SU-DHL-6 (cell line): ENCODE measurements at regions not wholly inside any gene's neighbourhood (a gene's known extent, or its start where the extent isn't known, plus 50 kb on each side); places are given as distances from the start of the nearest gene placed in this dataset.

Source experiments
- H2AFZ ChIP-seq: fragments of 200-600 bp; sonication (generic); 2 replicates; pipeline ENCODE4 v1.6.1; 2014; ENCODE audit warnings: low read depth, mild to moderate bottlenecking, moderate library complexity, mixed read lengths, antibody characterized with exemption, low read length; ENCODE audit not compliant: severe bottlenecking
- H3F3A ChIP-seq: fragments of 200-600 bp; shearing (Covaris generic); 2 replicates; pipeline ENCODE4 v1.6.0; 2016; ENCODE audit warnings: antibody characterized with exemption, mild to moderate bottlenecking; ENCODE audit not compliant: insufficient read depth
- H3K27ac ChIP-seq: fragments of 200-600 bp; sonication (generic); 2 replicates; pipeline ENCODE4 v1.5.1; 2016; ENCODE audit warnings: low read depth, mild to moderate bottlenecking, low read length, moderate library complexity, mixed read lengths
- H3K27me3 ChIP-seq: fragments of 200-600 bp; sonication (generic), shearing (Covaris generic); 2 replicates; pipeline ENCODE4 v1.6.0; 2014; ENCODE audit warnings: mild to moderate bottlenecking, low read length
- H3K36me3 ChIP-seq: fragments of 200-600 bp; sonication (generic); 2 replicates; pipeline ENCODE4 v1.6.1; 2014; ENCODE audit warnings: mild to moderate bottlenecking, low read length, mixed read lengths
- H3K4me2 ChIP-seq: fragments of 300-600, 200-600 bp; shearing (Covaris generic), sonication (generic); 2 replicates; pipeline ENCODE4 v1.6.0; 2014; ENCODE audit warnings: low read length, low read depth, mild to moderate bottlenecking; ENCODE audit not compliant: poor library complexity, severe bottlenecking
- H3K4me3 ChIP-seq: fragments of 200-600 bp; sonication (generic); 2 replicates; pipeline ENCODE4 v1.5.1; 2014; ENCODE audit warnings: antibody characterized with exemption, low read length, mild to moderate bottlenecking, mixed read lengths; ENCODE audit not compliant: insufficient read depth, poor library complexity, severe bottlenecking
- H3K79me2 ChIP-seq: fragments of 200-600 bp; sonication (generic); 2 replicates; pipeline ENCODE4 v1.6.1; 2014; ENCODE audit warnings: mild to moderate bottlenecking, low read length, moderate library complexity; ENCODE audit not compliant: insufficient read depth
- H3K9ac ChIP-seq: fragments of 200-600 bp; sonication (generic); 2 replicates; pipeline ENCODE4 v1.7.0; 2014; ENCODE audit warnings: mild to moderate bottlenecking, low read length
- H3K9me2 ChIP-seq: fragments of 200-600 bp; sonication (generic); replicated peaks from 2 replicates; pipeline ENCODE4 v1.6.1; 2014; ENCODE audit warnings: low read length; ENCODE audit not compliant: insufficient read depth
- H3K9me3 ChIP-seq: fragments of 200-600 bp; sonication (generic); 2 replicates; pipeline ENCODE4 v1.6.1; 2014; ENCODE audit warnings: low read length, mixed read lengths; ENCODE audit not compliant: insufficient read depth
- H4K20me1 ChIP-seq: fragments of 200-600 bp; sonication (generic); 2 replicates; pipeline ENCODE4 v1.6.1; 2014; ENCODE audit warnings: low read depth, mild to moderate bottlenecking, antibody characterized with exemption, low read length, moderate library complexity, mixed read lengths
- CTCF ChIP-seq: fragments of 200-600 bp; sonication (generic); IDR thresholded peaks from one replicate; pipeline ENCODE4 v1.5.1; 2017; ENCODE audit warnings: antibody characterized with exemption, mild to moderate bottlenecking, low read length, moderate library complexity; ENCODE audit not compliant: insufficient read depth, poor library complexity, severe bottlenecking
- EZH2phosphoT487 ChIP-seq: fragments of 200-600 bp; sonication (generic), shearing (Covaris generic); conservative IDR thresholded peaks from 2 replicates; pipeline ENCODE4 v1.6.1; 2018; ENCODE audit warnings: mild to moderate bottlenecking, antibody characterized with exemption, low read length, moderate library complexity, mixed read lengths

DNA sequence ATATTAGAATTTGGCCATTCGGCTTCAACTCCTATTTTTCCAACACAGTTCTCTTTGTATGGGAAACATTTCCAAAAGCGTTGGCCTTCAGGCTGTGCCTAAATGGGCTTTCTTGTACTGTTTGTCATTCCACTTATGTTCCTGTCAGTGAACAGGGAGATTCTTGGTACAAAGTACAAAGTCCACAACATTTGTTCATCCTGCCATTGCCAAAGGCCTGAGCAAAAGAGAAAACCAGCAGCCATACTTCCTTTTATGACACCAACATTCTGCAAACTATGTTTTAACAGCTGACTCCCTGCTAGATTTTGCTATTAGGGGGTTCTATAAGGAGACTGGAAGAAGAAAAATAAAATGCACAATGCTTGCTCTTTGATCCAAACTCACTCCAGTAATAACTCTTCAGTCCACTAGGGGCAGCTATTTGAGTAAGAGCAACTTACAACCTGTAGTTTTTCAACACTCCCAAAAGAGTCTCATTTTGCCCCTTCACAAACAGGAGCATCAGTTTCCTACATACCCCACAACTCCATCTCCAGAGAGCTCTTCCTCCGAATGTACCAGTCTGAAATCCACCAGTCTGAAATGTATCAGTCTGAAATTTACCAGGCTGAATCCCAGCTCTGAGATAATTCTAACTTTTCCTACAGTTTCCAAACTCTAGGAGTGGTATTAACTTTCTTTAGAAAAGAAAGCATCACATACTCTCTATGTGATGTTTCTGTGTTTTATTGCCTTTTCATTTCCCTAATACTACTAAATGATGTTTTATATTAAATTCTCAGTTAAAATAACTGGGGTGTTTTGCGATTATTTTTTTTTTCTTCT is 693.8 kb downstream of the DNAH5 start:
- H3K9ac ChIP-seq, result no peak overlapping the region
- H3K36me3 ChIP-seq, result no peaks in the 10 kb centered on the region
- no peak overlapping the region for H3K27ac ChIP-seq
- no peaks in the 10 kb centered on the region for H3K9me2 ChIP-seq
- H3K79me2 ChIP-seq, result no peaks in the 10 kb centered on the region
- no peak overlapping the region for H3K4me2 ChIP-seq
- TF ChIP-seq CTCF (peak; percentile 22), EZH2phosphoT487 (no peak)
- no peaks in the 10 kb centered on the region for H3K9me3 ChIP-seq
- H4K20me1 ChIP-seq, result no peaks in the 10 kb centered on the region
- no peak overlapping the region for H3K4me3 ChIP-seq
- no peaks in the 10 kb centered on the region for H3F3A ChIP-seq
- no peak overlapping the region for H2AFZ ChIP-seq
- no peaks in the 10 kb centered on the region for H3K27me3 ChIP-seq

DNA sequence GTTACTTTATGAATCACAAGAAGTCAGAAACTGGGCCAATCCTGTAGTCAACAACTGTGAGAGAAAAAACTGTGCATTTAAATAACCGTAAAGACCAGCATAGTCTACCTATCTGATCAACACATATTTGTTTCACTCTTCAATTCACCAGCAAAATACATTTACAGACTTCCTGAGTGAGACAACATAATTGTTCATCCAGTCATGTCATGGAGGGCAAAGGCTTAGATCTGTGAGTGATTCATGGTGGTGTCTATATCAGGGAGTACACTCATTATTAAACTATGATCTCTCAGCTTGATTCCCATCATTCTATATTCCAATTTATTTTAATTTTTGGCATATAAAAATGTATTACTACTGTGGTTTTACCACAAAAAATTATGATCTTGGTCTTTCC is 694.6 kb downstream of the DNAH5 start:
- no peak overlapping the region for H3K4me2 ChIP-seq
- no peaks in the 10 kb centered on the region for H3K27me3 ChIP-seq
- no peaks in the 10 kb centered on the region for H3F3A ChIP-seq
- no peak overlapping the region for H2AFZ ChIP-seq
- no peaks in the 10 kb centered on the region for H3K79me2 ChIP-seq
- H3K4me3 ChIP-seq, result no peak overlapping the region
- no peak for TF ChIP-seq EZH2phosphoT487
- no peak for TF ChIP-seq CTCF
- no peaks in the 10 kb centered on the region for H3K9me2 ChIP-seq
- H3K27ac ChIP-seq, result no peak overlapping the region
- no peaks in the 10 kb centered on the region for H3K9me3 ChIP-seq
- no peaks in the 10 kb centered on the region for H3K36me3 ChIP-seq
- no peak overlapping the region for H3K9ac ChIP-seq
- no peaks in the 10 kb centered on the region for H4K20me1 ChIP-seq

DNA sequence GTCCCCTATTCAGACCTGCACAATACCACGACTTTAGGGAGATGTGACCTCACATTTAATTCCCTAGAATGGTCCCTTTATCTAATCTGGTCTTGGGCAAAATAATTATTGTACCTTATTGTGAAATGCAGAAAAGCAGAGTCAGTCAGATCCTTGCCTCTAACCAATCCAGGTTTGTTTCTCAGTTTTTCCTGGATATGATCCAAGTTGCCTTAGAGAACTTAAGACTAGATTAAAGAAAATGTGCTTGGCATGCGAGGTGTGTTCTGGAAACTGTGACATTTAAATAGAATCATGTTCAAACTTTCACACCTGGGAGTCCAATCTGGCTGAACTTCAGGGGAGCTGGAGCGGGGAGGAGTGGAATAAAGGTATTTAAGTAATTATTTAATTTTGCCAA is 696.2 kb downstream of the DNAH5 start:
- Histone ChIP-seq H3K27ac (no peak overlapping the region), H3K79me2 (no peaks in the 10 kb centered on the region), H3K36me3 (no peaks in the 10 kb centered on the region), H3K9ac (no peak overlapping the region), H3F3A (no peaks in the 10 kb centered on the region), H3K4me3 (no peak overlapping the region), H3K27me3 (no peaks in the 10 kb centered on the region), H3K9me2 (no peaks in the 10 kb centered on the region), H3K9me3 (no peaks in the 10 kb centered on the region), H4K20me1 (no peaks in the 10 kb centered on the region), H3K4me2 (no peak overlapping the region), H2AFZ (no peak overlapping the region)
- no peak for TF ChIP-seq CTCF
- no peak for TF ChIP-seq EZH2phosphoT487
